Neural cell (in vitro differentiated cells): ENCODE measurements at regions not wholly inside any gene's neighbourhood (a gene's known extent, or its start where the extent isn't known, plus 50 kb on each side); places are given as distances from the start of the nearest gene placed in this dataset.

Source experiments
- H2AFZ ChIP-seq: fragments of 200-600, 300-800 bp; sonication (generic), shearing (Covaris generic); 2 replicates; pipeline ENCODE4 v1.6.0; 2014; ENCODE audit warnings: low read depth, mild to moderate bottlenecking, antibody characterized with exemption, low read length, moderate library complexity
- H3F3A ChIP-seq: fragments of 200-600 bp; shearing (Covaris generic); 2 replicates; pipeline ENCODE4 v1.6.1; 2016; ENCODE audit warnings: mild to moderate bottlenecking, moderate library complexity, mixed read lengths, antibody characterized with exemption, low read length; ENCODE audit not compliant: insufficient read depth, poor library complexity, severe bottlenecking
- H3K27ac ChIP-seq: fragments of 200-600, 300-800 bp; sonication (generic), shearing (Covaris generic); 2 replicates; pipeline ENCODE4 v1.5.1; 2014; ENCODE audit warnings: mild to moderate bottlenecking, low read length, moderate library complexity
- H3K27me3 ChIP-seq: fragments of 300-800, 200-600 bp; sonication (generic), shearing (Covaris generic); 2 replicates; pipeline ENCODE4 v1.6.0; 2014; ENCODE audit warnings: mild to moderate bottlenecking, low read depth, low read length, moderate library complexity; ENCODE audit not compliant: insufficient read depth
- H3K36me3 ChIP-seq: fragments of 300-800, 200-600 bp; sonication (generic), shearing (Covaris generic); 2 replicates; pipeline ENCODE4 v1.5.1; 2014; ENCODE audit warnings: mild to moderate bottlenecking, antibody characterized with exemption, low read length, moderate library complexity; ENCODE audit not compliant: insufficient read depth
- H3K4me2 ChIP-seq: fragments of 300-800, 200-600 bp; sonication (generic), shearing (Covaris generic); 2 replicates; pipeline ENCODE4 v1.6.0; 2014; ENCODE audit warnings: mild to moderate bottlenecking, low read length
- H3K4me3 ChIP-seq: fragments of 300-800, 200-600 bp; sonication (generic), shearing (Covaris generic); 2 replicates; pipeline ENCODE4 v1.5.1; 2014; ENCODE audit warnings: mild to moderate bottlenecking, low read length, moderate library complexity
- H3K79me2 ChIP-seq: fragments of 200-600 bp; shearing (Covaris generic); replicated peaks from 2 replicates; pipeline ENCODE4 v1.6.0; 2014; ENCODE audit warnings: mild to moderate bottlenecking, low read length, moderate library complexity; ENCODE audit not compliant: insufficient read depth
- H3K9ac ChIP-seq: fragments of 300-800, 200-600 bp; sonication (generic), shearing (Covaris generic); 2 replicates; pipeline ENCODE4 v1.6.1; 2016; ENCODE audit warnings: mild to moderate bottlenecking, low read length, mixed read lengths
- H3K9me2 ChIP-seq: fragments of 200-600 bp; shearing (Covaris generic); 2 replicates; pipeline ENCODE4 v1.6.1; 2016; ENCODE audit warnings: mild to moderate bottlenecking, low read length, mixed read lengths; ENCODE audit not compliant: insufficient read depth
- H3K9me3 ChIP-seq: fragments of 200-600, 300-800 bp; sonication (generic), shearing (Covaris generic); 2 replicates; pipeline ENCODE4 v1.6.1; 2016; ENCODE audit warnings: mild to moderate bottlenecking, mixed run types, low read length, moderate library complexity, mixed read lengths
- H4K20me1 ChIP-seq: fragments of 200-600 bp; shearing (Covaris generic); 2 replicates; pipeline ENCODE4 v1.6.1; 2016; ENCODE audit warnings: mild to moderate bottlenecking, mixed run types; ENCODE audit not compliant: insufficient read depth
- EP300 ChIP-seq: fragments of 450-650 bp; conservative IDR thresholded peaks from 2 replicates; pipeline ENCODE4 v1.6.1; 2014; ENCODE audit warnings: antibody characterized with exemption, mild to moderate bottlenecking, moderate library complexity; ENCODE audit not compliant: poor library complexity, severe bottlenecking
- EZH2 ChIP-seq: fragments of 200-600, 300-800 bp; shearing (Covaris generic), sonication (generic); IDR thresholded peaks from 2 replicates; pipeline ENCODE4 v1.6.1; 2014; ENCODE audit warnings: antibody characterized with exemption, low read length, borderline replicate concordance, mild to moderate bottlenecking; ENCODE audit not compliant: insufficient read depth, poor library complexity, severe bottlenecking
- MXI1 ChIP-seq: fragments of 450-650 bp; conservative IDR thresholded peaks from 2 replicates; pipeline ENCODE4 v1.6.1; 2014; ENCODE audit warnings: antibody characterized with exemption, mild to moderate bottlenecking; ENCODE audit not compliant: poor library complexity, severe bottlenecking
- POLR2AphosphoS5 ChIP-seq: IDR thresholded peaks from 2 replicates; pipeline ENCODE4 v1.6.1; 2012
- RAD21 ChIP-seq: fragments of 450-650 bp; conservative IDR thresholded peaks from 2 replicates; pipeline ENCODE4 v1.6.1; 2014; ENCODE audit warnings: antibody characterized with exemption, mild to moderate bottlenecking, moderate library complexity
- SMC3 ChIP-seq: fragments of 450-650 bp; conservative IDR thresholded peaks from 2 replicates; pipeline ENCODE4 v1.6.1; 2014; ENCODE audit warnings: antibody characterized with exemption, mild to moderate bottlenecking, moderate library complexity; ENCODE audit not compliant: poor library complexity
- TAF1 ChIP-seq: IDR thresholded peaks from 2 replicates; pipeline ENCODE4 v1.6.1; 2012; ENCODE audit warnings: low read depth
- TF ChIP-seq, protein P1 (sequence below): IDR thresholded peaks from 2 replicates; pipeline ENCODE4 v1.6.1; 2012; ENCODE audit warnings: borderline replicate concordance
- TF ChIP-seq, protein P2 (sequence below): fragments of 450-650 bp; IDR thresholded peaks from 2 replicates; pipeline ENCODE4 v1.5.1; 2014; ENCODE audit warnings: antibody characterized with exemption, mild to moderate bottlenecking, moderate library complexity; ENCODE audit not compliant: poor library complexity, severe bottlenecking

DNA sequence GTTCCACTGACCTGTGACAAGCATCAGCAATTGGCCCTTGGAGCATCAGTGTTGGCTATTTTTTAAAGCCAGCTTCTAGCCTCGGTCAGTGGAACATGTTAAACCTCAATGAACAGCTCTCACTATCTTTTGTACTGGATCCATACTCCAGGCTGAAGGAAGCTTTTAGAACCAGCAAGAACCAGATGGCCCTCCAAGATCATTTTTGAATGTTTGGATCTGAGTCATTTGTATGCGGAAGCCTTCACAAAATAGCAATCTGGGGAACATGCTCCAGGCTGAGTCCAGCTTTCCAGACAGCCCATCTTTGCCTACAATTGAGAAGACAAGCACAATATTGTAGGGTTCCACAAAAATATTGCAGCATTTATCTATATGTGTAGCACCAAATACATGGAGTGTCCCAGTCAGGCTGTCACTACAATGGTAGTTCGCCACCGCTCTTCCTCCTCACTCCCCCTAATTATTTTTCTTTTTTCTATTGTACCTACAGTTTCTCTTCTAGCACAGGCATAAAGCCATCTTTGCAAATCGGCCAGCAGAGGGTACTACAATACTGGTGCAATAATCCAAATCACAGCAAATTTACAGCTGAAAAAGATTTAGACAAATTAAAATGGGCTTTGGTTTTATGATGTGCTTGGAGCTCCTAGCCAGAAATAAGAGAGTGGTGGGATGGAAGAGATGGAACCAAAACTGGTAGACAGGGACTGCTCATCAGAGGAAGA is 177.4 kb upstream of the BLID start:
- Histone ChIP-seq H2AFZ (no peak overlapping the region), H3F3A (no peaks in the 10 kb centered on the region), H3K9me2 (no peaks in the 10 kb centered on the region), H3K27me3 (no peaks in the 10 kb centered on the region), H4K20me1 (no peaks in the 10 kb centered on the region), H3K4me3 (no peak overlapping the region), H3K27ac (no peak overlapping the region), H3K79me2 (no peaks in the 10 kb centered on the region), H3K9ac (no peak overlapping the region), H3K4me2 (no peak overlapping the region), H3K9me3 (no peaks in the 10 kb centered on the region), H3K36me3 (no peaks in the 10 kb centered on the region)
- no peak for TF ChIP-seq EP300
- TF ChIP-seq SMC3, result no peak
- TF ChIP-seq EZH2, result no peak
- TF ChIP-seq, protein P1, sequence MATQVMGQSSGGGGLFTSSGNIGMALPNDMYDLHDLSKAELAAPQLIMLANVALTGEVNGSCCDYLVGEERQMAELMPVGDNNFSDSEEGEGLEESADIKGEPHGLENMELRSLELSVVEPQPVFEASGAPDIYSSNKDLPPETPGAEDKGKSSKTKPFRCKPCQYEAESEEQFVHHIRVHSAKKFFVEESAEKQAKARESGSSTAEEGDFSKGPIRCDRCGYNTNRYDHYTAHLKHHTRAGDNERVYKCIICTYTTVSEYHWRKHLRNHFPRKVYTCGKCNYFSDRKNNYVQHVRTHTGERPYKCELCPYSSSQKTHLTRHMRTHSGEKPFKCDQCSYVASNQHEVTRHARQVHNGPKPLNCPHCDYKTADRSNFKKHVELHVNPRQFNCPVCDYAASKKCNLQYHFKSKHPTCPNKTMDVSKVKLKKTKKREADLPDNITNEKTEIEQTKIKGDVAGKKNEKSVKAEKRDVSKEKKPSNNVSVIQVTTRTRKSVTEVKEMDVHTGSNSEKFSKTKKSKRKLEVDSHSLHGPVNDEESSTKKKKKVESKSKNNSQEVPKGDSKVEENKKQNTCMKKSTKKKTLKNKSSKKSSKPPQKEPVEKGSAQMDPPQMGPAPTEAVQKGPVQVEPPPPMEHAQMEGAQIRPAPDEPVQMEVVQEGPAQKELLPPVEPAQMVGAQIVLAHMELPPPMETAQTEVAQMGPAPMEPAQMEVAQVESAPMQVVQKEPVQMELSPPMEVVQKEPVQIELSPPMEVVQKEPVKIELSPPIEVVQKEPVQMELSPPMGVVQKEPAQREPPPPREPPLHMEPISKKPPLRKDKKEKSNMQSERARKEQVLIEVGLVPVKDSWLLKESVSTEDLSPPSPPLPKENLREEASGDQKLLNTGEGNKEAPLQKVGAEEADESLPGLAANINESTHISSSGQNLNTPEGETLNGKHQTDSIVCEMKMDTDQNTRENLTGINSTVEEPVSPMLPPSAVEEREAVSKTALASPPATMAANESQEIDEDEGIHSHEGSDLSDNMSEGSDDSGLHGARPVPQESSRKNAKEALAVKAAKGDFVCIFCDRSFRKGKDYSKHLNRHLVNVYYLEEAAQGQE, result no peak
- TF ChIP-seq MXI1, result no peak

DNA sequence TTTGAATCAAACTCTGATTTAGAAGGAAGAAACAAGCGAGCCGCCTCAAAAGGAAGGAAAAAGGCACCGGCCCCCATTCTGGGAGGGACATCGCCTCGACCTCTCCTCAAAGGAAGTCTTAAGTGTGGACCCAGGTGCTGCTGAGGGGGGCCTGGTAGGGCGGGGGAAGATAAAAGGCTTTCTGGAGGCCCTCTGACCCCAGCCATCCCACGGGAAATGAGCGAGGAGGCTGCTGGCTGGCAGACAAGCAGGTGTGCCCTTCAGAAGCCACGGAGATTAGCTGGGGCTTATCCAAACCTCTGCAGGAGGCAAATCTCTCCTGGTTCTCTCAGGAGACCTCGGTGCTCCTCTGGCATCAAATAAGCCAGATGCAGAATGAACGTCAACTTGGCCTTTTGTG is 171.4 kb upstream of the BLID start:
- Histone ChIP-seq H3K27me3 (no peaks in the 10 kb centered on the region), H3K9me2 (no peaks in the 10 kb centered on the region), H3K9me3 (no peaks in the 10 kb centered on the region), H3K4me2 (no peak overlapping the region), H3K79me2 (no peaks in the 10 kb centered on the region), H3K27ac (no peak overlapping the region), H2AFZ (no peak overlapping the region), H3F3A (no peaks in the 10 kb centered on the region), H4K20me1 (no peaks in the 10 kb centered on the region), H3K4me3 (no peak overlapping the region), H3K9ac (no peak overlapping the region), H3K36me3 (no peaks in the 10 kb centered on the region)
- TF ChIP-seq EP300 (no peak), POLR2AphosphoS5 (no peak), MXI1 (no peak), EZH2 (no peak), SMC3 (no peak), RAD21 (no peak), TAF1 (no peak)
- TF ChIP-seq, protein P1, result no peak
- TF ChIP-seq, protein P2, sequence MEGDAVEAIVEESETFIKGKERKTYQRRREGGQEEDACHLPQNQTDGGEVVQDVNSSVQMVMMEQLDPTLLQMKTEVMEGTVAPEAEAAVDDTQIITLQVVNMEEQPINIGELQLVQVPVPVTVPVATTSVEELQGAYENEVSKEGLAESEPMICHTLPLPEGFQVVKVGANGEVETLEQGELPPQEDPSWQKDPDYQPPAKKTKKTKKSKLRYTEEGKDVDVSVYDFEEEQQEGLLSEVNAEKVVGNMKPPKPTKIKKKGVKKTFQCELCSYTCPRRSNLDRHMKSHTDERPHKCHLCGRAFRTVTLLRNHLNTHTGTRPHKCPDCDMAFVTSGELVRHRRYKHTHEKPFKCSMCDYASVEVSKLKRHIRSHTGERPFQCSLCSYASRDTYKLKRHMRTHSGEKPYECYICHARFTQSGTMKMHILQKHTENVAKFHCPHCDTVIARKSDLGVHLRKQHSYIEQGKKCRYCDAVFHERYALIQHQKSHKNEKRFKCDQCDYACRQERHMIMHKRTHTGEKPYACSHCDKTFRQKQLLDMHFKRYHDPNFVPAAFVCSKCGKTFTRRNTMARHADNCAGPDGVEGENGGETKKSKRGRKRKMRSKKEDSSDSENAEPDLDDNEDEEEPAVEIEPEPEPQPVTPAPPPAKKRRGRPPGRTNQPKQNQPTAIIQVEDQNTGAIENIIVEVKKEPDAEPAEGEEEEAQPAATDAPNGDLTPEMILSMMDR, result no peak
